Mesodermal cell (in vitro differentiated cells): ENCODE measurements at regions not wholly inside any gene's neighbourhood (a gene's known extent, or its start where the extent isn't known, plus 50 kb on each side); places are given as distances from the start of the nearest gene placed in this dataset.

Experiments used
- H3K27ac ChIP-seq: 2 replicates; pipeline ENCODE4 v1.7.0; 2013; ENCODE audit warnings: mild to moderate bottlenecking, low read depth, low read length, moderate library complexity; ENCODE audit not compliant: severe bottlenecking
- H3K36me3 ChIP-seq: 2 replicates; pipeline ENCODE4 v1.7.1; 2013; ENCODE audit warnings: mild to moderate bottlenecking, low read length, moderate library complexity; ENCODE audit not compliant: control insufficient read depth, insufficient read depth
- H3K4me1 ChIP-seq: one replicate; pipeline ENCODE4 v1.7.1; 2013; ENCODE audit warnings: mild to moderate bottlenecking, low read length; ENCODE audit not compliant: insufficient read depth, control insufficient read depth, poor library complexity, severe bottlenecking
- H3K4me3 ChIP-seq: 2 replicates; pipeline ENCODE4 v1.7.0; 2013; ENCODE audit warnings: low read length, control low read depth, mild to moderate bottlenecking; ENCODE audit not compliant: insufficient read depth, poor library complexity, severe bottlenecking; ENCODE audit errors: extremely low read depth
- H3K9me3 ChIP-seq: 2 replicates; pipeline ENCODE4 v1.7.1; 2013; ENCODE audit warnings: mild to moderate bottlenecking, low read length, moderate library complexity; ENCODE audit not compliant: control insufficient read depth
- WGBS, 2 experiments: methylation state at CpG; one replicate each; pipeline ENCODE4 v1.1.5; 2013; ENCODE audit warnings: missing lambda C conversion rate in 2 of 2; ENCODE audit not compliant: insufficient coverage in 2 of 2; 5-methylcytosine and 5-hydroxymethylcytosine counted together

DNA sequence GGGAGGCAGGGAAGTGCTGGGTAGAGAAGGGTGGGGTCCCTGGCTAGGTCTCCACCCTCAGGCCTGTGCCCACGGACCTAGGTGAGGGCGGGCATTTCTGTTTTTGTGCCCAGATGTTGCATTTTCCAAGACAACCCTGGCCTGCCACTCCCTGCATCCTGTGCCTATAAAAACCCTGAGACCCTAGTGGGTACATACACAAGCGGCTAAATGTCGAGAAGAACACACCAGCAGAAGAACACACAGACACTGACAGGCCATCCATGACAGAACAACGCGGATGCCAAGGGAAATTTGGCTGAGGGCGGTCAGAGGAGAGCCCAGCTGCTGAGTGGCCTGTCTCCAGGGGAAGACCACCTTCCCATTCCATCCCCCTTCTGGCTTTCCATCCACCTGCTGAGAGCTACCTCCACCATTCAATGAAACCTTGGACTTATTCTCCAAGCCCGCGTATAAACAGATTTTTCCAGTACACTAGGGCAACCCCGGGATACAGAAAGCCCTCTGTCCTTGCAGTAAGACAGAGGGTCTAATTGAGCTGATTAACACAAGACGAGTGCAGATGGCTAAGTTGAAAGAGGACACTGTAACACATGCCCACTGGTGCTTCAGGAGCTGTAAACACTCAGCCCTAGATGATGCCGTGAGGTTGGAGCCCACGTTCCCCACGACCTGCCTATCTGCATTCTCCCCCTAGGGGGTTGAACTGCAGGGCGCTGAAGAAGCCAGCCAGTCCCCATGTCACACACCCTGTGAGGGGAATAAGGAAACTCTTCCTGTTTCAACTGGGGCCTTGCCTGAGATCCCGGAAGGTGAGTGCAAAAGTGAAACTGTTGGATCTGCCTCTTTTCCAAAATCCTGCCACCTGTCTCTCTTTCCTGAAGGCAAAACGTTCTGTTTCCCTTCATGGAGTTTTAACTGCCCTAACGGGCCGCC lies 147.2 kb upstream of the COX10 start:
- no peak overlapping the region for H3K27ac ChIP-seq
- peaks cover 6% of the 10 kb centered on the region for H3K9me3 ChIP-seq
- 80 to 85% methylated on average over 11 to 13 of the region's 19 CpGs for WGBS, 2 experiments
- H3K4me3 ChIP-seq: no peak overlapping the region
- no peaks in the 10 kb centered on the region for H3K4me1 ChIP-seq
- H3K36me3 ChIP-seq: no peaks in the 10 kb centered on the region

DNA sequence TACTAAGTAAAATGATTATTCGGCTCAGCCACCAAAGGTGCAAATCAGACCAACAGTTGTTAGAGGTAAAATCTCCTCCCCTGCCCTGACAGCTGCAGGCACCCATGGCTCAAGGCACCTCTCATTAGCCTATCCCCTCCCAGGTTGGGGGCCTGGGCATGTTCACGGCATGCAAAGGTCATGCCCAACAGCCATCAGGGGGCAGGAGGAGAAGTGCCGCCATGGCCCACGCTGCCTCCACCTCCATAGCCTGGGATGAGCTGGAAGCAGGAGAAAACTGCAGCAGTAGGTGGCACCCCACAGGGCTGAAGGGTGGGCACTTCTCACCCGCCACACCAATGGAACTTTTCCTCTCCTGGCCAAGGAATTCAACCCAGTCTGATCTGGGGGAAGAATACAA lies 146.4 kb upstream of the COX10 start:
- H3K4me3 ChIP-seq: no peak overlapping the region
- H3K27ac ChIP-seq: no peak overlapping the region
- H3K9me3 ChIP-seq: peaks cover 6% of the 10 kb centered on the region
- no peaks in the 10 kb centered on the region for H3K36me3 ChIP-seq
- H3K4me1 ChIP-seq: no peaks in the 10 kb centered on the region
- WGBS, 2 experiments: 83 to 100% methylated on average over 3 of the region's 5 CpGs

DNA sequence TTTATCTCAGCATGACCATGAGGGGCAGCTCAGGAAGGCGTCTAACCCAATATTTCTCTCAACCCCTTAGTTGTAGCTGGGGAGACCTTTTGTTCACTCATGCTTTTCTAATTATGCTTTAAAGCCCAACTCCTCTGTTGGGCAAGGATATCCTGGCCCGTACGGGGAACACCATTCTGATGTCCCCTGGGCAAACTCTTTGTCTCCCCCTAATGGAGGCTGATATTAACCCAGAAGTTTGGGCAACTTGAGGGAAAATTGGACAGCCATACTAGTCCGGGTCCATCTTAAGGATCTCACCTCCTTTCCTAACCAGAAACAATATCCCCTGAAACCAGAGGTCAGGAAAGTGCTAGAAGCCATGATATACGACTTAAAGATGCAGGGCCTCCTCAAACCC lies 143.7 kb upstream of the COX10 start:
- no peak overlapping the region for H3K27ac ChIP-seq
- H3K4me3 ChIP-seq: no peak overlapping the region
- no peaks in the 10 kb centered on the region for H3K4me1 ChIP-seq
- H3K9me3 ChIP-seq: peaks cover 11% of the 10 kb centered on the region
- H3K36me3 ChIP-seq: no peaks in the 10 kb centered on the region
- 83 to 96% methylated on average over 1 to 4 of the region's 5 CpGs for WGBS, 2 experiments

DNA sequence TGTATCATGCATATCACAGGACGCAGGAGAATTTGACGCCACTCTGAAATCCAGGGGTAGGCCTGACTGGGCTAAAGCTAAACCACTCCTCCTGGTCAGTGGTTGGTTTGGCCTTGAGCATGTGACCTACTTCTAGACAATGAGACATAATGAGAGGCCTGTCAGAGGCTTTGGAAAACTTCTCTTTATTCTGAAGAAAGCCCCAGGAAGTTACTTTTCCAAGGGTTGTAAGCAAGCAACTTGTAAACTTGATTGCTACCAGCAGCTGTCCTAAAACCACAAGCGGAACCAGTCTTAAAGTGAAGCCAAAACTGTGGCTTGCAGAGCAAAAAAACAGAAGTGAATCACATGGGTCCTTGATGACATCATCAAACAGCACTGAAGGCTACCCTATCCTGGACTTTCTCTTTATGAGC lies 138.2 kb upstream of the COX10 start:
- Histone ChIP-seq H3K4me3 (no peak overlapping the region), H3K36me3 (no peaks in the 10 kb centered on the region), H3K27ac (no peak overlapping the region), H3K9me3 (peaks cover 6% of the 10 kb centered on the region), H3K4me1 (no peaks in the 10 kb centered on the region)
- WGBS, 2 experiments: 95 to 100% methylated on average over 3 of the region's 3 CpGs

DNA sequence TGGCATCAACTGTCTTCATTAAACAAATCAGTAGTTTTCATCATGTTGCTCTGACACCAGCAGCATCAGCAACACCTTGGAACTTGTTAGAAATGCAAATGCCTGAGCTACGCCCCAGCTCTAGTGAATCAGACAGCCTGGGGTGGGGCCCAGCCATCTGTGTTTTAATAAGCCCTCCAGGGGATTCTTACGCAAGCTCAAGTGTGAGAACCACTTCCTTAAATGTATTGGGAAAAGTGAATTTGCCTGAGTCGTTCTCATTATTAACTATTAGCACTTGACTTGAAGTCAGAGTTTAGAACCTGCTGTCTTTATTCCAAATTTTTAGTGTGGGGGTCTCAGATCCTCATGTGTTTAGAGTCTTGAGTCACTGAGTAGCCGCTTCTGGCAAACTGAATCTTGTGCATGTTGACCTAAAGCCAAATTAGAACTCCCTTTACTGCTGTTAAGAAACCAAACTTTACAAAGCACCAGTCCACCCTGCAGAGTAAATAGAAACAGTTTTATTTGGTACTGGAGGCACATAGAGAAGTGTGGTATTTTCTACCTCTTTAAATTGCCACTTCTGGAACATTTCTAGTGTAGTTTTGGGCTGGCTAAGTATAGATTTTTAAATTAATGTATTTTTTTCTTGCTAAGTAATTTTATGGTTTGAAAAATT lies 137.4 kb upstream of the COX10 start:
- Histone ChIP-seq H3K27ac (no peak overlapping the region), H3K4me1 (no peaks in the 10 kb centered on the region), H3K9me3 (peaks cover 6% of the 10 kb centered on the region), H3K4me3 (no peak overlapping the region), H3K36me3 (no peaks in the 10 kb centered on the region)
- WGBS, 2 experiments: 43 to 66% methylated on average over 2 of the region's 4 CpGs

DNA sequence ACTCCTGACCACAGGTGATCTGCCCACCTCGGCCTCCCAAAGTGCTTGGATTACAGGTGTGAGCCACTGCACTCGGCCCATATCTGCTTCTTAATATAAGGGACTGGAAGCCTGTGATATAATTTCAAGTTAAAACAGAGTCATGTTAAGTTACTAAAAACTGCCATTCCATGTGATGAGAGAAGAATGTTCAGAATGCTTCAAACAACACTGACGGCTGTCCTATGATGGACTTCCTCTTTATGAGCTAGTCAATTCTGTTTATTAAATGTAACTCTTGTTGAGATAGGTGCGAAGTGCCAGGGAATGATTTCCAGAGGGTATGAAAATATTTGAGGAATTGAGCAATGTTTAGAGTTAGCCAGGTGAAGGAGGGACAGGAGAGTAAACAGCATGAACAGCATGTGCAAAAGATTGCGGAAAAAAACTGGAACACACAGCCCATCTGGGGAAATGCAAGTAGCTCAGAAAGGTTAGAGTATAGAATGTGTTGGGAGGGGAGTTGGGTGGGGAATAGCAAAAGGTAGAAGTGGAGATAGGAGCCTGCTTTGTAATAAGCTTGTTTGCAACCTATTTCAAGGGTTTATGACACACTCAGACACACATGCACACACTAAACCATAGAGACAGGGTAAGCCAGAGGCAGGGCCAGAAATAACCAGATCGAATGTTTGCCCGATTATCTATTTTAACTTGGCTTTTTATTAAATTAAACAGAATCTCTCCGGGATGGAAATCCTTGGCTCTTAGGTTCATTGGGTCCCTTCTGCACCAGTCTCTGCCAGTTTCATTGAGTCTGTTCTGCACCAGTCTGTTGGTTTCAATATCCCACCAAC lies 135.6 kb upstream of the COX10 start:
- Histone ChIP-seq H3K9me3 (peaks cover 6% of the 10 kb centered on the region), H3K27ac (no peak overlapping the region), H3K4me3 (no peak overlapping the region), H3K4me1 (no peaks in the 10 kb centered on the region), H3K36me3 (no peaks in the 10 kb centered on the region)
- 68 to 74% methylated on average over 6 to 7 of the region's 8 CpGs for WGBS, 2 experiments

DNA sequence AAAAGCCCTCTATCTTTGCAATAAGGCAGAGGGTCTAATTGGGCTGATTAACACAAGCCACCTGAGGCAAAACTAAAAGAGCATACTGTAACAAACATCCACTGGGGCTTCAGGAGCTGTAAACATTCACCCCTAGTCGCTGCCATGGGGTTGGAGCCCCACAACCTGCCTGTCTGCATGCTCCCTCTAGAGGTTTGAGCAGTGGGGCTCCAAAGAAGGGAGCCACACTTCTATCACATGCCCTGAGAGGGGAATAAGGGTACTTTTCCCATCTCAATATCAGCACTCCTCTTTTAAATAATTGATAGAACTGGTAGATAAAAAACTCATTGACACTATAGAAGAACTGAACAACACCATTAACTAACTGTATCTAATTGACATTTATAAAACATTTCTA lies 130.1 kb upstream of the COX10 start:
- WGBS, 2 experiments: no CpG with 5 or more reads among the region's 1 CpG

DNA sequence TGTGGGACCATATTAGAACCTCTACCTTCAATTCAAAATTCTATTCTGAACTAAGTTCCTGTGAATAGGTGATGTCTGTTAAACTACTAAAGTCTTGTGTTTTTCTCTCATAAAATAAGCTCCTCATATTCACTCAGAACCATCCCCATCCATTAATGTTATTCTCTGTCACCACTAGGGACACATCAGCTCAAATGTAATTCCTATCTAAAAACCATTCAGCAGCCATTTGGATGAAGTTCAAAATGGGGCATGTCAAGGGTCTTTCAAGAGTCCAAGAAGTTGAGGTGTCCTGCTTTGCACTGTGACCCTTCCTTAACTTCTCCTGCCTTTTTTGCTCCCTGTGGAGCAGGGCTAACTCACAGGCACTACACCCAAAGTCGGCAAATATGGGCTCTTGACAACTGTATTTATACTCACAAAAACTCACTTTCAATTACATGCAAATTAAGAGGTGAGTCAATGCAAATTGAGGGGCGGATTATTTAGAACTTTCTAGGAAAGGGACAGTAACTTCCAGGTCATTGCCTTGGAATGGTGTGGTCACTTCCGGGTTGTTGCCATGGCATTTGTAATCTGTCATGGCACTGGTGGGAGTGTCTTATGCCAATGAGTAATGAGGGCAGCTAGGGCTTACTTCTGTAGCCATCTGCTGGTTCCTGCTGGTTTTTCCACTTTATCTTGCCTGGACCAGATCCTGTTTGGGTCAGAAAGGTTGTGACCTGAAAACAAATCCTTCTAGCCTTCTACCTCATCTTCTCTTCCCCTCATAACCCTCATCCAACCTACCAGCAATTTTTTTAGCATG lies 128.2 kb upstream of the COX10 start:
- no peak overlapping the region for H3K4me3 ChIP-seq
- H3K36me3 ChIP-seq: no peaks in the 10 kb centered on the region
- no peaks in the 10 kb centered on the region for H3K4me1 ChIP-seq
- WGBS, 2 experiments: 81 to 85% methylated on average over 2 of the region's 3 CpGs
- H3K9me3 ChIP-seq: no peaks in the 10 kb centered on the region
- H3K27ac ChIP-seq: no peak overlapping the region

More for the DNA sequence above, 130.1 kb upstream of the COX10 start:
- Histone ChIP-seq H3K27ac (no peak overlapping the region), H3K36me3 (no peaks in the 10 kb centered on the region), H3K4me1 (no peaks in the 10 kb centered on the region), H3K9me3 (no peaks in the 10 kb centered on the region), H3K4me3 (no peak overlapping the region)

DNA sequence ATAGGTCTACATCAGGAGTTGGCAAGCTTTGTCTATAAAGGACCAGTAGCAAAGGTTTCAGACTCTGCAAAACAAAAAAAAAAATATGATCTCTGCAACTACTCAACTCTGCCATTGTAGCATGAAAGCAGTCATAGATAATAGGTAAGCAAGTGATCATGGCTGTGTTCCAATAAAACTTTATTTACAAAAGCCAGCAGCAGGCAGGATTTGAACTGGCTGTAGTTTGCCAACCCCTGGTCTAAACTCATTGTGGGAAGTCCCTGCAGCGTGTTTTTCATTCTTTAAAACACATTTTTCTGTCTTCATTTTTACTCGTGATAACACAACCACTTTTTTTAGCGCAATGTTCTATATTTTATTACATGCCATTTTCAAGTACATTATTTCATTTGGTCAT lies 127.5 kb upstream of the COX10 start:
- WGBS, 2 experiments: 76 to 92% methylated on average over 2 to 3 of the region's 3 CpGs
- no peak overlapping the region for H3K4me3 ChIP-seq
- H3K27ac ChIP-seq: no peak overlapping the region
- no peaks in the 10 kb centered on the region for H3K9me3 ChIP-seq
- H3K36me3 ChIP-seq: no peaks in the 10 kb centered on the region
- H3K4me1 ChIP-seq: no peaks in the 10 kb centered on the region

DNA sequence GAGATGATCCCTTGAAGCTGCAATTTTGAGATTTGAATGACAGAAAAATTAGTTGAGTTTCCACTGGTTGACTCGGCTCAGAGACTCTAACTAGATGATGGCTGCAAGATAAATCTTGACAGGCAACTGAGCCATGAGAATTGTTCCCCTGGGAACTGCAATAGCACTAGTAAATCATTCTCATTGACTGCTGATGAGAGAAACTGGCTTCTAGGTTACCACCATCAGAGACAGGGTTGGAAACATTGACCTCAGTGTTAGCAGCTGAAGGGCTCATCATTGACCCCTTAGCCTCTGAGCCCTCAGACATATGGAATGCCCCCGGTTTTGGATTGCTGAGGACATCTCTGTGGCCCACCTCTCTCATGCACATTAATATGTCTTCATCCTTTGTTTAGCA lies 125.4 kb upstream of the COX10 start:
- no peak overlapping the region for H3K4me3 ChIP-seq
- WGBS, 2 experiments: 90 to 91% methylated on average over 1 to 2 of the region's 2 CpGs
- no peaks in the 10 kb centered on the region for H3K36me3 ChIP-seq
- H3K27ac ChIP-seq: no peak overlapping the region
- no peaks in the 10 kb centered on the region for H3K4me1 ChIP-seq
- H3K9me3 ChIP-seq: no peaks in the 10 kb centered on the region
